ENCODE measurements at regions not wholly inside any gene's neighbourhood (a gene's known extent, or its start where the extent isn't known, plus 50 kb on each side); places are given as distances from the start of the nearest gene placed in this dataset.
"Not testable (repeated sequence)": the region's sequence is repeated elsewhere in the genome, so short reads cannot be mapped to it uniquely, and the experiment has no call there.

GRCh38 chrX:121768210-121768609 lies 720.8 kb downstream of the GLUD2 start:
- not testable (repeated sequence) for TF ChIP-seq CTCF, POLR2A (IDR thresholded peaks at IDR 0.05)

All from testis (tissue), 2 donors.